Non-pigmented ciliary epithelial cell (primary cell): ENCODE measurements at regions not wholly inside any gene's neighbourhood (a gene's known extent, or its start where the extent isn't known, plus 50 kb on each side); places are given as distances from the start of the nearest gene placed in this dataset.
A peak's percentile ranks its signal among the peaks of the same experiment; 100 is the strongest.
"Not testable (repeated sequence)": the region's sequence is repeated elsewhere in the genome, so short reads cannot be mapped to it uniquely, and the experiment has no call there.

Source experiments
- DNase-seq: peaks from one replicate; pipeline ENCODE4 v3.0.0-alpha.2; 2010; ENCODE audit warnings: low read depth

- DNase-seq: not testable (repeated sequence)
Measured at GRCh38 chr17:15860774-15861173, 84.2 kb upstream of the ADORA2B start.

DNA sequence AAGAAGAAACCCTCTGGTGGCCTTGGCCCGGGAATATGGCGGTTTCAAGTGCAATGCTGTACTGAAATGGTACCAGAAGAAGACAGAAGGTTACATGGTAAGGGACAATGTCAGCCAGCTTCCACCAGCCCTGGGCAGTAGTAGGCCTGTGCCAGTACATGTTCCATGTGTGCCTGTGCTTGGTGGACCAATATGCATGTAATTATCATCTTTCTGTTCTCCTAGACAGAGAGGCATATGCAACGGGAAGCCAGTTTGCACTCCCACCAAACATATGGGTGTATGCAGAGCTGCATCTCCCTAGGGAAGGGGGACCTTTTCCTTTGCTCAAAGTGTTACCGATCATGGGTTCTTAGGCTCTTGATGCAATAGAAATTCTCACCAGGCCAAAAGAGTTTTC is 80.9 kb upstream of the ADORA2B start:
- not testable (repeated sequence) for DNase-seq

DNA sequence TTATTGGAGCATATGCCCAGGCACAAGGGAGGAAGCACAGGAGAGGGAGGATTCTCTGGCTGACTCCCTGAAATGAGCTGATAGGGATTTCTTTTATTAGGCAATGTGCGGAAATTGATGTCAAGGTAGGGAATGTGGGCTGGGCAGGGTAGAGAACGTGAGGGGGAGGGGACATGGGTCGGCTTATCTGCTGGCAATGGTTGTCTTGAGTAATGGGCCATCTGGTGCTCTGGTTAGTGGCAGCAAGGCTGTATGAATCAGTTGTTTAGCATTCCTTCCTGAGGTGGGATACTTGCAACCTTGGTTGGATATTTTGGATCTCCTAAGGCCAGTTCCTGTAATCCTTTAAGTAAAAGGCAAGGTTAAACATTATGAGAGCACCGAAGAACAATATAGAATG is 80.5 kb upstream of the ADORA2B start:
- DNase-seq: not testable (repeated sequence)

GRCh38 chr17:15866015-15866414 is 78.9 kb upstream of the ADORA2B start:
- DNase-seq: not testable (repeated sequence)

DNA sequence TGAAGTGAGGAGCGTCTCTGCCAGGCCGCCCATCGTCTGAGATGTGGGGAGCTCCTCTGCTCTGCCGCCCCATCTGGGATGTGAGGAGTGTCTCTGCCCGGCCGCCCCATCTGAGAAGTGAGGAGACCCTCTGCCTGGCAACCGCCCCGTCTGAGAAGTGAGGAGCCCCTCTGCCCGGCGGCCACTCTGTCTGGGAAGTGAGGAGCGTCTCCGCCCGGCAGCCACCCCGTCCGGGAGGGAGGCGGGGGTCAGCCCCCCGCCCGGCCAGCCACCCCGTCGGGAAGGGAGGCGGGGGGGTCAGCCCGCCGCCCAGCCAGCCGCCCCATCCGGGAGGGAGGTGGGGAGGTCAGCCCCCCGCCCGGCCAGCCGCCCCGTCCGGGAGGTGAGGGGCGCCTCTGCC is 77.6 kb upstream of the ADORA2B start:
- DNase-seq: not testable (repeated sequence)

DNA sequence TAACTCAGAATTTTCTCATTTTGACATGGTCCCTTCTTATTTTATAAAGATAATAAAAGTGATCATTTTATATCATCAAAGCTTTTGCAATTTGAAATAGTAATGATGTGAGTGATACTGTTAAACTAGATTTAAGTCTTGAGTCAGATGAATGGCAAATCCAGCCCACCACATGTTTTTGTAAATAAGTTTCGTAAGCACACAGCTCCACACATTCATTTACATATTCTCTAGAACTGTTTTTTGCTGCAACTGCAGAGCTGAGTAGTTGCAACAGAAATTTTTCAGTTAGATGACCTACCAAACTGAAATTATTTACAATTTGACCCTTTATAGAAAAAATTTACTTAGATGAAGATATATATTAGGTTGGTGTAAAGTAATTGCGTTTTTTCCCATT is 75.1 kb upstream of the ADORA2B start:
- DNase-seq: not testable (repeated sequence)

DNA sequence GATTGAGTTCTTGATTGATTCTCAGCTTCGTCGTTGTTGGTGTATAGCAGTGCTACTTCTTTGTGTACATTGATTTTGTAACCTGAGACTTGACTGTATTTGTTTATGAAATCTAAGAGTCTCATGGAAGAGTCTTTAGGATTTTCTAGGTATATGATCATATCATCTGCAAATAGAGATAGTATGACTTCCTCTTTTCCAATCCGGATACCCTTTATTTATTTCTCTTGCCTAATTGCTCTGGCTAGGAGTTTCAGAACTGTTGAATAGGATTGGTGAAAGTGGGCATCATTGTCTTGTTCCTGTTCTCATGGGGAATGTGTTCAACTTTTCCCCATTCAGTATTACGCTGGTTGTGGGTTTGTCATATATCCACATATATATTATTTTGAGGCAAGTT is 72.3 kb upstream of the ADORA2B start:
- DNase-seq: not testable (repeated sequence)

DNA sequence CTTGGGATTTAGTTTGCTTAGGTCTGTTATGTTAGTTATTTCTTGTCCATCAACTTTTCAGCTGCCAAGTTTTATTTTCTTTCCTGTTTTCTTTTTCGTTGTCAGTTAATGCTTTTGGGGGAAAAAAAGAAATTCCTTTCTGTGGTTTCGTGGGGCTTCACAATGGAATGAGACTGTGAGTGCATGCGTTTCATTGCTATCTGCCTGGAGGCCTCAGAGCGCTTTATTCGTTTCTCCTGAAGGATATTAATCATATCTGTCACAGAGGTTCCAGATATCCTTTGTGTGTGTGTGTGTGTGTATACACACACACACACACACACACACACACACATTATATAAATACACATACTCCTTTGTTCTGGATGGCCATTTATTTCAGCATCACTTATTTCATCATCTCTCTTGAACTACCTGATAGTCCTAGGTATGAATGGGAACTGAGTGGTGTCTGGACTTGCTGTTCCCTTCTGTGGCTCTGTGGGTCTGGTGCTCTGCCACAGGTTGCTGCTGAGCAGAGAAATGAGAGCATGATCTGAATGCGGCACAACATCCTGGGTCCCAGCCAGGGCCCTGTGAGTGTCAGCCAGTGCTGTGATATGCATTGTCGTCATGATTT is 66.9 kb upstream of the ADORA2B start:
- DNase-seq: not testable (repeated sequence)

DNA sequence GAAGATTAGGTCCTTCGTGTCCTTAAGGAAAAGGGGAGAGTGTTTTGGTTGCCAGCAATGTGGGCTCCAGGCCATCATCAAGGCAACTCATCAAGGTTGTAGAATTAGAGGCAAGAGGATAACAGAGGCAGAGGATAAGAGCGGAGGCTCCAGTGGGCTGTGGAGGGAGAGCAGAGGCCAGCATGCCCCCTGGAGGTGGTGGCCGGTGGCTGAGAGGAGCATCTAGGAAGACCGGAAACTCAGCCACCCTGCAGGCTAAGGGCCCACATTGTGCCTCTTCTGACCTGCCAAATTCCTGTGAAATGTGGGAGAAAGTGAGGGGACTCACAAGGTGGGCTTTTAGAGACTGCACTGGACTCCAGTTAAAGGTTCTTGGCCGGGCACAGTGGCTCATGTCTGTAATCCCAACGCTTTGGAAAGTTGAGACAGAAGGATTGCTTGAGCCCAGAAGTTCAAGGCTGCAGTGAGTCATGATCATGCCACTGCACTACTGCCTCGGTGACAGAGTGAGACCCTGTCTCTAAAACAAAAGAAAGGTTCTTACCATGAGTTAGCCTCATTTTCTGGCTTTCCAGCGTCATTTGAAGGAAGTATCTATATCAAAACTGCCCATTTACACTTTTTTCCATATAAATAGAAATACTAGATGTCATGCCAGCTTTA is 62.7 kb upstream of the ADORA2B start:
- DNase-seq: no peak

DNA sequence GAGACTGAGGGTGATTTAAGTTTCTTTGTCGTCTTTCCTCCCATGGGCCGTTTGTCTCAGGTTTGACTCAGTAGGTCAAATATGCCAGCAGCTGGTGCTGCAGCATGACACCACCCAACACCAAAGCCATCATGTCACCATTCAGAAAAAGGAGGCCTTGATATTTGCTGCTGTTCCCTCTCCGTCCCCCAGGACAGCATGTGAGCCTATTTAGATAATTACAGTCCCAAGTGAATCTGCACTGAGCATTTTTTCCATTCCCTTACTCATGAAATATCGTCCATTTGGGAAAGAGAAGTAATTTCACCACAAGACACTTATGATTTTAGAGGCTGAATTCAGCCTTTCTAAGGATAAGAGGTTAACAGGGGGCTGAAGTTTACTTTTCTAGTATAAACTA is 62.2 kb upstream of the ADORA2B start:
- no peak for DNase-seq

DNA sequence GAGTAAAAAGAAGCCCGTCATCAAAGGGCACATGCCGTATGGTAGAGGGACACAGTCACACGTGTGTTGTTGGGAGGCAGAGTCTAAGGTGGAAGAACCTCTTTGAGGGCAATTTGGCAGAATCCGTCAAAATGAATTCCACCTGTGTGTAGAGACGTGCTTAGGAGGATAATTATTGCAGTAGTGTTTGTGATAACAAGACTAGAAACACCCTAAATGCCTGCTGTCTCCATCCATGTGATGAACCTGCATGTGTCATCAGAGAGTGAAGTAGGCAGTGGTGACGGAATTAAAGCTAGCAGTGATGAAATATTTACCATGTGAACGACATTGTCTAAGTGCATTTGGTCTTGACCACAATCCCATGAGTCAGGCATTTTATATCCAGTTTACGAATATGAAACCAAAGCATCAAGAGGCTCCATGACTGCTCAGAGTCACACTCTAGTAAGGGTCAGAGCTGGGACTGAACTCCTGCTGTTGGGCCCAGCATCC is 61.3 kb upstream of the ADORA2B start:
- DNase-seq: peak; percentile 49

DNA sequence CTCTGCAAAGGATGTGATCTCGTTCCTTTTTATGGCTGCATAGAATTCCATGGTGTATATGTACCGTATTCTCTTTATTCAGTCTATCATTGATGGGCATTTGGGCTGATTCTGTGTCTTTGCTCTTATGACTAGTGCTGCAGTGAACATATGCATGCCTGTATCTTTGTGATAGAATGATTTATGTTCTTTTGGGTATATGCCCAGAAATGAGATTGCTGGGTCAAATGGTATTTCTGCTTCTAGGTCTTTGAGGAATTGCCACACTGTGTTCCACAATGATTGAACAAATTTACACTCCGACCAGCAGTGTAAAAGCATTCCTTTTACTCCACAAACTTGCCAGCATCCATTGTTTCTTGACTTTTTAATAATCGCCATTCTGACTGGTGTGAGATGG is 60.2 kb upstream of the ADORA2B start:
- DNase-seq: no peak

DNA sequence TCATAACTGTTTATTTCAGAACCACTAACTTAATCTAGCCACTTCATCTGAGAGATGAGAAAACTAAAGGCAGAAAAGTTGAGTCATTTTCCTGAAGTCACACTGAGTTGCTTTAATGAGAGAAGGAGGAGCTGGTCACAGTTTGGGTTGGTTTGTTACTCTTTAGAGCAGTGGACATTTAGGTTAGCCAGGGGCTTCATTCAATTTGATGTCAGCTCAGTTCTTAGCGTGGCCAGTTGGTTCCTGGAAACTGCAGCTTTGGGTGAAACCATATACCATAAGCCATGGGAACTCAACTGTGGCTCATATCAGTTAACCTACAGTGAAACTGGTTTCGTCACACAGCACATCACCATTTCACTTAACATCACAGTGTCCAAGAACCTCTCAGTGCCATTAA is 59.2 kb upstream of the ADORA2B start:
- no peak for DNase-seq

DNA sequence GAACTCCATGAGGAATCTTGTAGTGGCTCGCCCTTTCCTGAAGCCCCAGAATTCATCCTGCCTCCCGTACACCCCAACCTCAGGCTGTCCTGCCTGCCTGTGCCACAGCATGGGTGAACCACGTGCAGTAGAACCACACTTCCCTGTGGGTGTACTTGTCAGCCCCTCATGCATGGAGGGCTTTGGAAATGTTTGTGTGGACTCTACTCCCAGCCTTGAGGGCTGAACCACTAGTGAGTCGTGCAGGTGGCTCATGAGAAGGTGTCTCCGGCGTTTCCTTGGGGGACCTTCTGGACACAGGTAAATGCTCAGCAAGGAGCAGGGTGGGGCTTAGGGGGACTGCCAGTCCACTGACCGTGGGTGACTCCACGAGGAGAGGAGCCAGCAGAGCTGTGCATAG is 58.7 kb upstream of the ADORA2B start:
- DNase-seq: no peak

- DNase-seq: no peak
Measured at GRCh38 chr17:15886804-15887203, 58.1 kb upstream of the ADORA2B start.

DNA sequence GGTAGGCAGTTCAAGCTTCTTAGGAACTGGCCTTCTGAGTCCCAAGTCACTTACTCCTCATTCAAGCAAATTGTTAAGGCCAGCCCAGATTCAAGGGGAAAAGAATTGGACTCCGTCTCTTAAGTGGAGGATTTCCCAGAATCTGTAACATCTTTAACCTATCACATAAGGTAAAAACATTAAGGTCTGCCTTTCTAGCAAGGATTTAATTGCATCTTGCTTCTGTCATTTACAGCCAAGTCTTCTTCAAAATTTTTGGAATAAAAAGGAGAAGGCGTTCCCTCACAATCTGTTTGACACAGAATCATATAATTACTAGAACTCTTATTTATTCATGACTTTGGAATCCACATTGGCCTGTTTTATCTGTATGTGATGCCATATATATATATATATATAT is 56.5 kb upstream of the ADORA2B start:
- DNase-seq: no peak

DNA sequence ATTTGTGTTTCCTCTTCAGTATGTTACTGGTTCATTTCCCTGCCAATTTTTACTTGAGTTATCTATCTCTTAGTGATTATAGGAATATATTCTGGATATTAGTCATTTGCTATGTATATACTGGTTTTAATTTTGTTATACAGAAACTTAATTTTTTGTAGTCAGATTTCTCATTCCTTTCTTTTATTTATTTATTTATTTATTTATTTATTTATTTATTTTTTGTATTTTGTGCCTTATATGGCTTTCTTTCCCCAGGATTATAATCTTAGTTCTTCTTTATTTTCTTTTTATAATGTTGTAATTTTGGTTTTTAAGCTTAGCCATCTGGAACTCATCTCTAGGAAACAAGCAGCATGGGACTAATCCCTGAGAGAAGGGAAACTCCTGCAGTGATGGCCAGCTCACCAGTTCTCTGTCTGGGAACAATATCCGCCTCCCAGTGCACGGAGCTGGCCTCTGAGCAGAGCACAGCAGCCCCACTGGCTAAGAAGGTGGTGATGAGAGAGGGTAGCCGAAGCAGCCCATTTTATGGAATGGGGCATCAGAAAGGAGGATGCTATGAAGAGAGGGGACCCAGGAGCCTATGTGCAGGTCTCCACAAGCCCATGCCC is 54.5 kb upstream of the ADORA2B start:
- no peak for DNase-seq

DNA sequence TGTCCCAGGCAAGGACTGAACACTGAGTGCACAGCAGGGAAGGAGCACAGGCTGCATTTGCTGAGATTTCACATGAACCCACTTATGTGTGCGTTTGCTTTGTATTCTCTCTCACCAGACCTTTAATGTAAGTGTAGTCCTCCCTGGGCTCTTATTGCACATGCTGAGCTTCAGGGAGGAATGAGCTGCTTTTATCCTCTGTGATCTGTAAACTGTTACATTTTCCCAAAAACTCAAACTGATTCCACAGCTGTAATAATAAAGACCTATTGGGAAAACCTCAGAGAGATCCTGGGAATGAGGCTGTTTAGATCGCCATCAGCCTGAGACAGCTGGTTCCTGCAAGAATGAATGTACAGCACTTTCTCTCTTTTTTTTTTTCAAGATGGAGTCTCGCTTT is 53.6 kb upstream of the ADORA2B start:
- no peak for DNase-seq

DNA sequence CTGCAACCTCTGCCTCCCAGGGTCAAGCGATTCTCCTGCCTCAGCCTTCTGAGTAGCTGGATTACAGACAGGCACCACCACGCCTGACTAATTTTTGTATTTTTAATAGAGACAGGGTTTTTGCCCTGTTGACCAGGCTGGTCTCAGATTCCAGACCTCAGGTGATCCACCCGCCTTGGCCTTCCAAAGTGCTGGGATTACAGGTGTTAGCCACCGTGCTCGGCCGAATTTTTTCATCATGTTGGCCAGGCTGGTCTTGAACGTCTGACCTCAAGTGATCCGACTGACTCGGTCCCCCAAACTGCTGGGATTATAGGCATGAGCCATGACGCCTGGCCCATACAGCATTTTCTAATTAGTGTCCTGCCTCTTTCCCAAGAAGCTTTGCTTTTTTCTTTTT is 52.7 kb upstream of the ADORA2B start:
- DNase-seq: no peak

DNA sequence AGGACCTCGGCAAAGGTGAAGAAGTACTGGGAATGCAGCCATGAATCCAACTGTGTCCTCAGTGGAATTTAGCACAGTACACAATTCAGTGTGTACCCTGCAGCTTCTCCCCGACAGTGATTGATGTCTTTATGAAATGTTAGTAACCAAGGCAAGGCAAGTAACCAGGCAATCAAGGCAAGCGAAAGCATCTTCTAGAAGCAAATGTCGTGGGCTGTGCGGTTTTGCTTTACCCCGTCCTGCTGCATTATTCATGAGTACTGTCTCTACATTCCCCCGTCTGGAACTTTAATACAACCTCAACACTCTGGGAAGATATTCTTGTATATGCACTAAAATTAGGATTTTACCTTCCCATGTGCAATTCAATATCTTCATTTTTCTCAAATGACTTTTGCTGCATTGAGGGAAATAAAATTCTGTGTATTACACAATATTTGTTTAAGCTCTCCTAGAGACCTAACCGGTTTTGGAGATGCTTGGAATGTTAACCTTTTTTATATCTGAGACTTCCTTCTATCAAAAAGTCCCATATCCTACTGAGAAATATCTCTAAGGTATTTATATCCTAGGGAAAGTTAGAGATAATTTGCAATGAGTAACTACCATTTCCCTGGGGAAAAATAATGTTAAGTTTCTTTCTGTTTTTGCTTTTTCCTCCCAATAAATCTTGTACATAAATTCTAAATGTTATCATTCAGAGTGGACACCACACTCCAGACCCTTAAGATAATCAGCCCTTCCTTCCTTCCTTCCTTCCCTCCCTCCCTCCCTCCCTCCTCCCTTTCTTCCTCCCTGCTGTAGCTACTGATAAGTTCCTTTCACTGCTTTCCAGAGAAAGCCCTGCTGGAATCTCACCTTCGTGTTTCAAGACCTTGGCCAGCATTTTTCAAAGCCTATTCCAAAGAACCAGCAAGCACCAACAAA is 51.9 kb upstream of the ADORA2B start:
- no peak for DNase-seq

DNA sequence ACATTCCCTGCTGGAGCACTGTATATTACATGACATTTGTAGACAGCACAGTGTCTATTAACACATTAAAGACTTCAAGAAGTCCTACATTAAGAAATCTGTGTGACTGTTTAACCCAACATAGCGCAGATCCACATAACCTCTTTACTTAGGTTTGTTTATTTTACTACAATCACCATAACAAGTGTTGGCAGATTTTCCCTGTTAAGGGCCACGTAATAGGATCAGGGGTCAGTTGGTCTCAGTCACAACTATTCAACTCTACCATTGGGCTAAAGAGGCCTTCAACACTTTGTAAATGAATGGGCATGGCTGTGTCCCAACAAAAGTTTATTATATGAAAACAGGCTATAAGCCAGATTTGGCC is 51.3 kb upstream of the ADORA2B start:
- DNase-seq: no peak

- no peak for DNase-seq
Measured at GRCh38 chr17:15894258-15894657, 50.7 kb upstream of the ADORA2B start.
